ENCODE measurements at regions not wholly inside any gene's neighbourhood (a gene's known extent, or its start where the extent isn't known, plus 50 kb on each side); places are given as distances from the start of the nearest gene placed in this dataset.

DNA sequence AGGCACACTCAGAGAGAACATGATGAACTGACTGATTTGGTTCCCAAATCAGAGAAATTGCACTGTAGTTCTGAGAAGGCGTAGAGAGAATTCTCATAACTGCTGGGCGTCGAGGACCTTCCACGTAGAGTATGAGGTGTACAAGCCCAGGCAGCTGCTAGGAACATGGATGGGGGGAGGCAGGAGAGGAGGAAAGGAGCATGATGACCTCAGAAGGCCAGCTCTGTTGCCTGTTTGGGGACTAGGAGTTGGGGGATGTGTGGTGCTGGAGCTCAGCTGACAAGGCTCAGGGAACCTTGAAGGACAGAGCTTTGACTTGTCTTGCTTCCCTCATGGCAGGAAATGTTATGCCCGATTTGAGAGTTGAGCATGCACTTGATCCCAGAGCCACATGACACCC, 485.4 kb downstream of the IRX1 start:
- no peak overlapping the region for H2BK5ac ChIP-seq (ENCODE audit: insufficient read length, low read length)
- H3K56ac ChIP-seq (ENCODE audit: insufficient read length, low read depth, low read length) = no peak overlapping the region
- Mint-ChIP-seq H3K27ac (peak overlapping the region in 2 of 3 experiments; percentile 36 to 69; a peak in 3 of 7 replicates), H3K36me3 (ENCODE audit: insufficient read depth in 1 of 3, low read depth in 3 of 3) (no peaks in the 10 kb centered on the region), H3K9me3 (peaks cover 2 to 4% of the 10 kb centered on the region in 2 experiments; a peak in 3 of 5 replicates), H3K4me3 (no peak overlapping the region; a peak in 1 of 5 replicates), H3K27me3 (ENCODE audit: low read depth) (no peaks in the 10 kb centered on the region; the same call in 1 of the 2 replicates), H3K4me1 (peaks cover 2 to 5% of the 10 kb centered on the region in 2 experiments; a peak in 1 of 4 replicates)
- no peak for DNase-seq
- H3K79me2 ChIP-seq (ENCODE audit: insufficient read depth, low read length) = no peaks in the 10 kb centered on the region
- H2BK20ac ChIP-seq (ENCODE audit: low read depth, low read length, poor library complexity, severe bottlenecking) = no peak overlapping the region
- H3K9ac ChIP-seq (ENCODE audit: extremely low read depth, insufficient read length, low read length) = no peak overlapping the region
- H3K9me3 ChIP-seq (ENCODE audit: control insufficient read depth, low read depth, low read length) = no peaks in the 10 kb centered on the region
- no peak overlapping the region for H2AK5ac ChIP-seq (ENCODE audit: insufficient read length, low read length)
- H3K4me1 ChIP-seq (ENCODE audit: insufficient read depth, low read length) = no peaks in the 10 kb centered on the region
- H3K4ac ChIP-seq (ENCODE audit: low read depth, low read length) = no peak overlapping the region
- no peak overlapping the region for H4K91ac ChIP-seq (ENCODE audit: insufficient read length, low read depth, low read length)
- H4K8ac ChIP-seq (replicated peaks; ENCODE audit: insufficient read length, low read depth, low read length) = no peak overlapping the region
- TF ChIP-seq CTCF (conservative IDR thresholded peaks at IDR 0.05) = no peak
- H3T11ph ChIP-seq (ENCODE audit: low read length) = no peak overlapping the region
- H3K4me2 ChIP-seq (ENCODE audit: insufficient read depth, insufficient read length, low read length) = no peak overlapping the region
- no peaks in the 10 kb centered on the region for H3K79me1 ChIP-seq (ENCODE audit: insufficient read depth, low read depth, low read length, poor library complexity, severe bottlenecking)
- H2BK15ac ChIP-seq (ENCODE audit: low read depth, low read length) = no peak overlapping the region
- H2BK120ac ChIP-seq (ENCODE audit: low read depth, low read length, poor library complexity, severe bottlenecking) = no peak overlapping the region
- no peak overlapping the region for H2BK12ac ChIP-seq (ENCODE audit: insufficient read length, low read depth, low read length)
- no peaks in the 10 kb centered on the region for H3K23me2 ChIP-seq (ENCODE audit: insufficient read length, low read depth, low read length, poor library complexity, severe bottlenecking)
- H3K23ac ChIP-seq (ENCODE audit: insufficient read length, low read depth, low read length) = no peak overlapping the region
- no peaks in the 10 kb centered on the region; the same call in 1 of the 2 replicates for H3K27me3 ChIP-seq (ENCODE audit: insufficient read depth, low read length)
- no peak overlapping the region for H2AFZ ChIP-seq (ENCODE audit: low read length)
- WGBS (ENCODE audit: extremely low coverage, insufficient read length, low lambda C conversion rate) = no CpG with 5 or more reads among the region's 5 CpGs
- H3K18ac ChIP-seq (ENCODE audit: insufficient read length, low read depth, low read length) = no peak overlapping the region
- H4K5ac ChIP-seq (ENCODE audit: insufficient read length, low read depth, low read length) = no peak overlapping the region
- H3K27ac ChIP-seq (ENCODE audit: insufficient read length, low read depth, low read length) = no peak overlapping the region
- no peaks in the 10 kb centered on the region for H4K20me1 ChIP-seq (ENCODE audit: control insufficient read depth, insufficient read depth, insufficient read length)
- H3K14ac ChIP-seq (ENCODE audit: insufficient read depth, low read length) = no peak overlapping the region

Measured in H9 (cell line).